Keratinocyte (primary cell): ENCODE measurements at regions not wholly inside any gene's neighbourhood (a gene's known extent, or its start where the extent isn't known, plus 50 kb on each side); places are given as distances from the start of the nearest gene placed in this dataset.

ENCODE experiments used
- CTCF ChIP-seq, 3 experiments: IDR thresholded peaks in 1 of 3; conservative IDR thresholded peaks in 1 of 3; optimal IDR thresholded peaks in 1 of 3; 2 replicates in 2 of 3; 3 replicates in 1 of 3; pipeline versions ENCODE3 to v1.5.1; 2011; ENCODE audit warnings: low read length in 3 of 3, mild to moderate bottlenecking in 3 of 3, moderate library complexity in 2 of 3, control low read depth in 1 of 3, inconsistent platforms in 1 of 3; ENCODE audit not compliant: insufficient read depth in 2 of 3; ENCODE audit errors: extremely low read depth in 1 of 3
- EZH2 ChIP-seq: IDR thresholded peaks from one replicate; pipeline ENCODE4 v1.6.1; 2012; ENCODE audit warnings: inconsistent platforms, mild to moderate bottlenecking, low read length, moderate library complexity

GRCh38 chrX:51404445-51404844, 71.8 kb downstream of the NUDT10 start:
- TF ChIP-seq CTCF (optimal IDR thresholded peaks at IDR 0.05 in 1 of 3, IDR thresholded peaks at IDR 0.05 in 1 of 3, conservative IDR thresholded peaks at IDR 0.05 in 1 of 3; ENCODE audit: extremely low read depth in 1 of 3, insufficient read depth in 2 of 3, low read length in 3 of 3) = no peak
- TF ChIP-seq EZH2 = no peak
